GM12874 (cell line): ENCODE measurements at regions not wholly inside any gene's neighbourhood (a gene's known extent, or its start where the extent isn't known, plus 50 kb on each side); places are given as distances from the start of the nearest gene placed in this dataset.

Experiments used
- TF ChIP-seq, protein P1 (sequence below): IDR thresholded peaks from 2 replicates; pipeline ENCODE4 v1.5.1; 2011; ENCODE audit warnings: low read depth, mild to moderate bottlenecking, control low read depth, low read length, moderate library complexity; ENCODE audit not compliant: insufficient read depth

DNA sequence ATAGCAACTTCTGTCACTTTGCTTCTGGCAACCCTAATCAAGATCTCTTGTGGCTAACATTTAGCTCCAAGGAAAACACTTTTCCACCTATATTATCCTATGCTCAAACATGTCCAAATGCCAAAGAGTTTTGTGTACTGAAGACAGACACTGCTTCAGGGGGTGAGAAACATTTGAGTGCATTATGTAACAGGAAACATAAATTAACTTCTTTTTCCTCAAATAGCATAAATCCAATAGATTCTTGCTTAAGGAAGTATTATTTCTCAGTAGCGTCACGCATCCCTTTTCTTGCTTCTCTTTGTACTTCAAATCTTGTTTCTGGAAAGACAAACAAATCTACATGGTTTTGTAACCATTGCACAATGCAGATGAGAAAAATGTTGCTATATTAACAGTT lies 839.1 kb downstream of the GLUD2 start:
- TF ChIP-seq, protein P1, sequence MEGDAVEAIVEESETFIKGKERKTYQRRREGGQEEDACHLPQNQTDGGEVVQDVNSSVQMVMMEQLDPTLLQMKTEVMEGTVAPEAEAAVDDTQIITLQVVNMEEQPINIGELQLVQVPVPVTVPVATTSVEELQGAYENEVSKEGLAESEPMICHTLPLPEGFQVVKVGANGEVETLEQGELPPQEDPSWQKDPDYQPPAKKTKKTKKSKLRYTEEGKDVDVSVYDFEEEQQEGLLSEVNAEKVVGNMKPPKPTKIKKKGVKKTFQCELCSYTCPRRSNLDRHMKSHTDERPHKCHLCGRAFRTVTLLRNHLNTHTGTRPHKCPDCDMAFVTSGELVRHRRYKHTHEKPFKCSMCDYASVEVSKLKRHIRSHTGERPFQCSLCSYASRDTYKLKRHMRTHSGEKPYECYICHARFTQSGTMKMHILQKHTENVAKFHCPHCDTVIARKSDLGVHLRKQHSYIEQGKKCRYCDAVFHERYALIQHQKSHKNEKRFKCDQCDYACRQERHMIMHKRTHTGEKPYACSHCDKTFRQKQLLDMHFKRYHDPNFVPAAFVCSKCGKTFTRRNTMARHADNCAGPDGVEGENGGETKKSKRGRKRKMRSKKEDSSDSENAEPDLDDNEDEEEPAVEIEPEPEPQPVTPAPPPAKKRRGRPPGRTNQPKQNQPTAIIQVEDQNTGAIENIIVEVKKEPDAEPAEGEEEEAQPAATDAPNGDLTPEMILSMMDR, result no peak

DNA sequence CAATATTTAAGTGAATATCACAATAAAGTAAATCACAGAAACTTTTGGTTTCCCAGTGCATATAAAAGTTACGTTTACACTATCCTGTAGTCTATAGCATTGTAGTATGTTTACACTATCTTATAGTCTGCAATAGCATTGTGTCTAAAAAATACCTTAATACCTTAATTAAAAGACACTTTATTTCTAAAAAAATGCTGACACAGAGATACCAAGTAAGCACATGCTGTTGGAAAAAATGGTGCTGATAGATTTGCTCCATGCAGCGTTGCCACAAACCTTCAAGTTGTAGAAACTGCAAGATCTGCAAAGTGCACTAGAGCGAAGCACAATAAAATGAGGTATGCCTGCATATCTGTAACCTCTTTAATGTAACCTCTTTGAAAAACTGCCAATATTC lies 847.3 kb downstream of the GLUD2 start:
- TF ChIP-seq, protein P1, result no peak

DNA sequence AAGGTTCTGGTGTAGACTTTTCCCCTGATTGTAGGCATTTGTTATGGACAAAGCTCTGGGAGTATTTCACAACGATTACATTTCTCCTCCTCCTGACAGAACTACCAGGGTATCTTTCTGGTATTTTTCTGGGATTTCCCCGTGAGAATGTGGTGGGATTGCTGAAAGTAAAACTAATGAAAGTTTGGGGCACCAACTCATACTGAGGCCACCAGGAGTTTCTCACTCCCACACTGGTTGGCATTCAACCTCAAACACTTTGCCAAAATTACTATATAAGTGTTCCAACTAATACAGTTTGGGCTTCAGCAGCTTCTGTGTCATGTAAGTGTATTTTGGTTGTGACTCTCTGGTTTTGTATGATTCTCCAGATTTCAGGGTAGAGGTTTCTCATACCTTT lies 855.1 kb downstream of the GLUD2 start:
- TF ChIP-seq, protein P1, result no peak

DNA sequence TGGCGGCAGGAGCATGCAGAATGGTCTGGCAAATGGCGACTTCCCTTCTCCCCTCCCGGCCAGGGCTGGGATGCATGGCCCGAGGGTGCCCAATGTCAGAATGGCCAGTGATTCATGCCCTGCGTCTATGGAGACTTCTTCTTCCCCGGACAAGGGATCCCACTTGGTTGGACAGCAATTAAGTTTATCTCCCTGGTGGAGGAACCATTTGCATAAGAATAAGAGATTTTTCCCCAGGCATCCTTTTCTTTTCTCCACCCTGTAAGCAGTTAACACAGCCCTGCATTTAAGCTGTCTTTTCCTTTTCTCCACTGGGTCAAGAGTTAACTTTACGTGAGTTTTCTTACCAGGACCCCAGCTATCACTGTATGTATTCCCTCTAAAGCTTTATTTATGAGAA lies 856.6 kb downstream of the GLUD2 start:
- TF ChIP-seq, protein P1, result no peak

DNA sequence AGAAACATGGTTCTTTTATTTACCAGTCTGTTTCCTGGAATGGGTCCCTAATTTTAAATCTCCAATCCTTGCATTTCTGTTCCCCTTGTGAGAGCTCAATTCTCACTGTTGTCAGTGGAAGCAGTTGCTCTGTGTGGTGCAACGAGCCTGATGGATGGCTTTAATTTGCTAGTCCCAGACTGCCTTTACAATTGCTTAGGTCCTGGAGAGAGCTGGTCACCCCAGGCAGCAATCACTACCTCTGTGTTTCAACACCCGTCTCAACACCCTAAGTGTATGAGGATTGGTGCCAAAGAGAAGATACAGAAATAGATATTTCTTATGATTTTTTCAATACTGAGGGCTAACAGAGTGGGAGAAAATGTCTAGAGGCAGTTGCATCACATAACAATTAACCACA lies 873.8 kb downstream of the GLUD2 start:
- TF ChIP-seq, protein P1, result no peak

DNA sequence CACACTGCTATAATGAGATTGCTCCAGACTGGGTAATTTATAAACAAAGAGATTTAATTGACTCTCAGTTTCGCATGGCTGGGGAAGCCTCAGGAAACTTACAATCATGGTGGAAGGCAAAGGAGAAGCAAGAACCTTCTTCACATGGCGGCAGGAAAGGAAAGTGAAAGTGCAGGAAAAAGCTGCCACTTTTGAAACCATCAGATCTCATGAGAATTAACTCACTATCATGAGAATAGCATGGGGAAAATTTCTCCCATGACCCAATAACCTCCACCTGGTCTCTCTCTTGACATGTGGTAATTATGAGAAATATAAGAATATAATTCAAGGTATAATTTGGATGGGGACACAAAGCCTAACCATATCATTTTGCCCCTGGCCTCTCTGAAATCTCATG lies 884.2 kb downstream of the GLUD2 start:
- TF ChIP-seq, protein P1, result no peak

DNA sequence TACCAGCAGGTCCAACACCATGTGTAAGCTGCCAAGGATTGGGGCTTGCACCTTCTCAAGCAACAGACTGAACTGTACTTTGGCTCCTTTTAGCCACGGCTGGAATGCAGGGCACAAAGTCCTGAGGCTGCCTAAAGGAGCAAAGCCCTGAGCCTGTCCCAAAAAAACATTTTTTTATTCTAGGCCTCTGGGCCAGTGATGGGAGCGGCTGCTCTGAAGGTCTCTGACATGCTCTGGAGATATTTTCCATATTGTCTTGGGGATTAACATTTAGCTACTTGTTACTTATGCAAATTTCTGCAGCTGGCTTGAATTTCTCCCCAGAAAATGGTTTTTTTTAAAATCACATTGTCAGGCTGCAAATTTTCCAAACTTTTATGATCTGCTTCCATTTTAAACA lies 885.3 kb downstream of the GLUD2 start:
- TF ChIP-seq, protein P1, result no peak
